ENCODE measurements at regions not wholly inside any gene's neighbourhood (a gene's known extent, or its start where the extent isn't known, plus 50 kb on each side); places are given as distances from the start of the nearest gene placed in this dataset.

DNA sequence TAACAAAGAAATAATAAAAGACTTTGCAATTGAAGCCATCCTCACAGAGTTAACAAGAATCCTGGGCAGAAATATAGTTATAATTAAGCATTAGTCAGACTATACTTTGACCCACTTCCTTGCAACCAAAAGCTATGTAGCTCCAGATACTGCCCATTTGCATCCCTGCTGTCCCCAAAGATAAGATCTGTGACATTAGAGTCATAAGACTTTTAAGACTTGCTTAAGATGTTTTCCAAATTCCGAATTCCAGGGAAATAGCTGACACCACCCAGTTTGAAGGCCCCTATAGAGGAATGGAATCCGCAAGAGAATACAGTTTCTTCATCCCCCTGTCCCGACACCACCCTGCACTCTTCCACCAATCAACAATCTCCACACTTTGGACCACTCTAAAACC is 69.5 kb upstream of the TLK1 start:
- TF ChIP-seq, protein P1, sequence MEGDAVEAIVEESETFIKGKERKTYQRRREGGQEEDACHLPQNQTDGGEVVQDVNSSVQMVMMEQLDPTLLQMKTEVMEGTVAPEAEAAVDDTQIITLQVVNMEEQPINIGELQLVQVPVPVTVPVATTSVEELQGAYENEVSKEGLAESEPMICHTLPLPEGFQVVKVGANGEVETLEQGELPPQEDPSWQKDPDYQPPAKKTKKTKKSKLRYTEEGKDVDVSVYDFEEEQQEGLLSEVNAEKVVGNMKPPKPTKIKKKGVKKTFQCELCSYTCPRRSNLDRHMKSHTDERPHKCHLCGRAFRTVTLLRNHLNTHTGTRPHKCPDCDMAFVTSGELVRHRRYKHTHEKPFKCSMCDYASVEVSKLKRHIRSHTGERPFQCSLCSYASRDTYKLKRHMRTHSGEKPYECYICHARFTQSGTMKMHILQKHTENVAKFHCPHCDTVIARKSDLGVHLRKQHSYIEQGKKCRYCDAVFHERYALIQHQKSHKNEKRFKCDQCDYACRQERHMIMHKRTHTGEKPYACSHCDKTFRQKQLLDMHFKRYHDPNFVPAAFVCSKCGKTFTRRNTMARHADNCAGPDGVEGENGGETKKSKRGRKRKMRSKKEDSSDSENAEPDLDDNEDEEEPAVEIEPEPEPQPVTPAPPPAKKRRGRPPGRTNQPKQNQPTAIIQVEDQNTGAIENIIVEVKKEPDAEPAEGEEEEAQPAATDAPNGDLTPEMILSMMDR (IDR thresholded peaks at IDR 0.05; ENCODE audit: insufficient read depth, low read length): no peak
- no peak for TF ChIP-seq SPI1 (IDR thresholded peaks at IDR 0.05; ENCODE audit: borderline replicate concordance, low read depth)
- TF ChIP-seq POLR2AphosphoS5 (IDR thresholded peaks at IDR 0.05; ENCODE audit: low read depth): no peak
- TF ChIP-seq REST (IDR thresholded peaks at IDR 0.05; ENCODE audit: insufficient replicate concordance, low read depth): no peak
- no peak for TF ChIP-seq GABPA (IDR thresholded peaks at IDR 0.05; ENCODE audit: low read depth)

All from HL-60 (cell line).